ENCODE measurements at regions not wholly inside any gene's neighbourhood (a gene's known extent, or its start where the extent isn't known, plus 50 kb on each side); places are given as distances from the start of the nearest gene placed in this dataset.

DNA sequence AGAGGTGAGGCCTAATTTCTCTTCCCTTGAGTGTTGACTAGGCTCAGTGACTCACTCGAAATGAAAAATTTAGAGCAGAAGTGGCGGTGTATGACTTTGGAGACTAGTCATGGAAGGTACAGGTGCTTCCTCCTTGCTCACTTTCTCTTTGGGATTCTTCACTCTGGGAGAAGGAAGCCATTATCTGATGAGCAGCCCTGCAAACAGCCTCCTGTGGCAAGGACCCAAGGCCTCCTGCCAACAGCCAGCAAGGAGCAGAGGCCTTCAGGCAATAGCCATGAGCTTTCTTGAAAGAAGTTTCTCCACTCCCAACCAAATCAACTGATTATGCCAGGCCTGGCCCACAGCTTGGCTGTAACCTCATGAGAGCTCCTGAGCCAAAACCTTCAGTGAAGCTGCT is 369.6 kb upstream of the VWC2 start:
- Histone ChIP-seq H3K36me3 (ENCODE audit: insufficient read depth, low read length) (no peaks in the 10 kb centered on the region), H3K79me2 (ENCODE audit: insufficient read depth, low read length) (no peaks in the 10 kb centered on the region), H3K27me3 (ENCODE audit: insufficient read depth, low read length) (no peaks in the 10 kb centered on the region), H3K27ac (ENCODE audit: low read depth, low read length, poor library complexity, severe bottlenecking) (no peak overlapping the region), H3K9me3 (ENCODE audit: low read length) (no peaks in the 10 kb centered on the region), H3F3A (ENCODE audit: insufficient read depth, low read length) (no peaks in the 10 kb centered on the region), H3K9me2 (ENCODE audit: low read depth, low read length) (no peaks in the 10 kb centered on the region), H4K20me1 (ENCODE audit: insufficient read depth, low read length) (no peaks in the 10 kb centered on the region), H3K4me2 (ENCODE audit: low read length) (no peak overlapping the region), H2AFZ (ENCODE audit: low read length) (no peak overlapping the region), H3K4me3 (ENCODE audit: low read depth, low read length, poor library complexity, severe bottlenecking) (no peak overlapping the region), H3K9ac (ENCODE audit: low read length) (no peak overlapping the region), H3K4me1 (ENCODE audit: insufficient read depth, low read length, severe bottlenecking) (peaks cover 2% of the 10 kb centered on the region)
- no peak for TF ChIP-seq EZH2 (IDR thresholded peaks at IDR 0.05; ENCODE audit: borderline replicate concordance, low read length)

DNA sequence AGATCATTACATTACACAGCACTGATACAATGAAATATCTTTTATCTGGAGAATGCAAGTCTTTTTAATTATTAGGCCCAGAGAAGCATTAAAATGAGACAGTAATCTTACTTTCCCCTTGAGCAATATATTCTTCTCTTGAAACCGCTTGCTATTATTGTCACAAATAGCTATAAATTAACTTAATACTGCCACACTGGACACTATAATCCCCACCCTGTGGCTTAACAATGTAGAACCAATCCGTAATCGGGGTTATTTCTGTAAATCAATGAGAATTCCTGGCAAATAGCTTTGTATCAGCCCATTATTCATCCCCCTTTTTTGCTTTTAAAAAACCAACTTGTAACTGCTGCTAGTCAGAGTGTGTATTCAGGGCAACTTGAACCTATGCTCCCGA is 366.2 kb upstream of the VWC2 start:
- no peaks in the 10 kb centered on the region for H3K4me1 ChIP-seq (ENCODE audit: insufficient read depth, low read length, severe bottlenecking)
- no peak overlapping the region for H3K9ac ChIP-seq (ENCODE audit: low read length)
- no peaks in the 10 kb centered on the region for H3K27me3 ChIP-seq (ENCODE audit: insufficient read depth, low read length)
- H3K36me3 ChIP-seq (ENCODE audit: insufficient read depth, low read length), result no peaks in the 10 kb centered on the region
- H3K27ac ChIP-seq (ENCODE audit: low read depth, low read length, poor library complexity, severe bottlenecking), result no peak overlapping the region
- H4K20me1 ChIP-seq (ENCODE audit: insufficient read depth, low read length), result no peaks in the 10 kb centered on the region
- no peaks in the 10 kb centered on the region for H3K9me2 ChIP-seq (ENCODE audit: low read depth, low read length)
- TF ChIP-seq EZH2 (IDR thresholded peaks at IDR 0.05; ENCODE audit: borderline replicate concordance, low read length), result no peak
- TF ChIP-seq, protein P1, sequence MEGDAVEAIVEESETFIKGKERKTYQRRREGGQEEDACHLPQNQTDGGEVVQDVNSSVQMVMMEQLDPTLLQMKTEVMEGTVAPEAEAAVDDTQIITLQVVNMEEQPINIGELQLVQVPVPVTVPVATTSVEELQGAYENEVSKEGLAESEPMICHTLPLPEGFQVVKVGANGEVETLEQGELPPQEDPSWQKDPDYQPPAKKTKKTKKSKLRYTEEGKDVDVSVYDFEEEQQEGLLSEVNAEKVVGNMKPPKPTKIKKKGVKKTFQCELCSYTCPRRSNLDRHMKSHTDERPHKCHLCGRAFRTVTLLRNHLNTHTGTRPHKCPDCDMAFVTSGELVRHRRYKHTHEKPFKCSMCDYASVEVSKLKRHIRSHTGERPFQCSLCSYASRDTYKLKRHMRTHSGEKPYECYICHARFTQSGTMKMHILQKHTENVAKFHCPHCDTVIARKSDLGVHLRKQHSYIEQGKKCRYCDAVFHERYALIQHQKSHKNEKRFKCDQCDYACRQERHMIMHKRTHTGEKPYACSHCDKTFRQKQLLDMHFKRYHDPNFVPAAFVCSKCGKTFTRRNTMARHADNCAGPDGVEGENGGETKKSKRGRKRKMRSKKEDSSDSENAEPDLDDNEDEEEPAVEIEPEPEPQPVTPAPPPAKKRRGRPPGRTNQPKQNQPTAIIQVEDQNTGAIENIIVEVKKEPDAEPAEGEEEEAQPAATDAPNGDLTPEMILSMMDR (IDR thresholded peaks at IDR 0.05; ENCODE audit: low read length), result no peak
- no peaks in the 10 kb centered on the region for H3K79me2 ChIP-seq (ENCODE audit: insufficient read depth, low read length)
- no peaks in the 10 kb centered on the region for H3F3A ChIP-seq (ENCODE audit: insufficient read depth, low read length)
- H3K9me3 ChIP-seq (ENCODE audit: low read length), result no peaks in the 10 kb centered on the region
- H3K4me2 ChIP-seq (ENCODE audit: low read length), result no peak overlapping the region
- no peak overlapping the region for H2AFZ ChIP-seq (ENCODE audit: low read length)
- H3K4me3 ChIP-seq (ENCODE audit: low read depth, low read length, poor library complexity, severe bottlenecking), result no peak overlapping the region

DNA sequence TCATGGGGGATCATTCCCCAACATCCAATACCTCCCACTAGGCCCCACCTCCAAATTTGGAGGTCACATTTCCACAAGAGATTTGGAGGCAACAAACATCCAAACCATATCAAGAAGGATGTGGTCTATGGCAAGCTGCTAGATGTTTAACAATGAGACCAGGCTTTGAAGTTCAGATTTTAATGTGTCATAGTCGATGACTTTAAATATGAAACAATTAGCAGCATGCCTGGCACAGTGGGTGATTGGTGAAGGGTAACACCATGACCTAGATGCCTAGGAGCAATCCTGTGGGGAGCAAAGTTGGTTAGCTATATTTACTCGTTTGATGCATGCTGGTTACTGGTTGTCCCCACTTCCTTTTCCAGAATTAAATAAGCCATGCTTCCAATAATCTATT is 356.4 kb upstream of the VWC2 start:
- Histone ChIP-seq H3K4me1 (ENCODE audit: insufficient read depth, low read length, severe bottlenecking) (no peaks in the 10 kb centered on the region), H3K4me3 (ENCODE audit: low read depth, low read length, poor library complexity, severe bottlenecking) (no peak overlapping the region), H3K36me3 (ENCODE audit: insufficient read depth, low read length) (no peaks in the 10 kb centered on the region), H2AFZ (ENCODE audit: low read length) (no peak overlapping the region), H4K20me1 (ENCODE audit: insufficient read depth, low read length) (no peaks in the 10 kb centered on the region), H3K9me2 (ENCODE audit: low read depth, low read length) (no peaks in the 10 kb centered on the region), H3F3A (ENCODE audit: insufficient read depth, low read length) (no peaks in the 10 kb centered on the region), H3K27ac (ENCODE audit: low read depth, low read length, poor library complexity, severe bottlenecking) (no peak overlapping the region), H3K9ac (ENCODE audit: low read length) (no peak overlapping the region), H3K9me3 (ENCODE audit: low read length) (no peaks in the 10 kb centered on the region), H3K79me2 (ENCODE audit: insufficient read depth, low read length) (no peaks in the 10 kb centered on the region), H3K4me2 (ENCODE audit: low read length) (no peak overlapping the region), H3K27me3 (ENCODE audit: insufficient read depth, low read length) (no peaks in the 10 kb centered on the region)
- TF ChIP-seq, protein P1 (IDR thresholded peaks at IDR 0.05; ENCODE audit: low read length), result no peak
- no peak for TF ChIP-seq EZH2 (IDR thresholded peaks at IDR 0.05; ENCODE audit: borderline replicate concordance, low read length)

DNA sequence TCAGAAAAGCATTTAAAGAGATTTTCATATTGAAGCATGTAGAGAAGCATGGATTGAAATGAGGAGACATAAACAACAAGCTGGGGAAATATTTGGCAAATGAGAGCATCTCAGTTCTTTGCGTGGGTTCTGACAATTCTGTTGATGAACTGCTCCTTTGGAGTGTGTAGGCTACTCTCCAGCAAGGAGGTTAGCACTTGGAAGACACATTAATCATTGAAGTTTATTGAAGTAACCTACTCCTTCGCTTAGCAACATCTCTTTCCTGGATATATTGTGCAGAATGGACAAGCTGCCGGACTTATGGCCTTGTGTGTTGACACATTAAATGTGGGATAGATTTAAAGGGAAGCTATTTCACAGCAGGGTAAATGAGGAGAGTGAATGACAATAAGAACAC is 354.5 kb upstream of the VWC2 start:
- Histone ChIP-seq H4K20me1 (ENCODE audit: insufficient read depth, low read length) (no peaks in the 10 kb centered on the region), H3K4me3 (ENCODE audit: low read depth, low read length, poor library complexity, severe bottlenecking) (no peak overlapping the region)

More for the DNA sequence above, 354.5 kb upstream of the VWC2 start:
- Histone ChIP-seq H3K27me3 (ENCODE audit: insufficient read depth, low read length) (no peaks in the 10 kb centered on the region), H3K36me3 (ENCODE audit: insufficient read depth, low read length) (no peaks in the 10 kb centered on the region), H3F3A (ENCODE audit: insufficient read depth, low read length) (no peaks in the 10 kb centered on the region), H3K9me3 (ENCODE audit: low read length) (no peaks in the 10 kb centered on the region), H3K79me2 (ENCODE audit: insufficient read depth, low read length) (no peaks in the 10 kb centered on the region), H3K4me2 (ENCODE audit: low read length) (no peak overlapping the region), H3K4me1 (ENCODE audit: insufficient read depth, low read length, severe bottlenecking) (no peaks in the 10 kb centered on the region), H3K9ac (ENCODE audit: low read length) (no peak overlapping the region), H2AFZ (ENCODE audit: low read length) (no peak overlapping the region), H3K27ac (ENCODE audit: low read depth, low read length, poor library complexity, severe bottlenecking) (no peak overlapping the region), H3K9me2 (ENCODE audit: low read depth, low read length) (no peaks in the 10 kb centered on the region)
- no peak for TF ChIP-seq EZH2 (IDR thresholded peaks at IDR 0.05; ENCODE audit: borderline replicate concordance, low read length)
- TF ChIP-seq, protein P1 (IDR thresholded peaks at IDR 0.05; ENCODE audit: low read length), result no peak

Measured in OCI-LY1 (cell line).